ENCODE measurements at regions not wholly inside any gene's neighbourhood (a gene's known extent, or its start where the extent isn't known, plus 50 kb on each side); places are given as distances from the start of the nearest gene placed in this dataset.
"Not testable (repeated sequence)": the region's sequence is repeated elsewhere in the genome, so short reads cannot be mapped to it uniquely, and the experiment has no call there.

DNA sequence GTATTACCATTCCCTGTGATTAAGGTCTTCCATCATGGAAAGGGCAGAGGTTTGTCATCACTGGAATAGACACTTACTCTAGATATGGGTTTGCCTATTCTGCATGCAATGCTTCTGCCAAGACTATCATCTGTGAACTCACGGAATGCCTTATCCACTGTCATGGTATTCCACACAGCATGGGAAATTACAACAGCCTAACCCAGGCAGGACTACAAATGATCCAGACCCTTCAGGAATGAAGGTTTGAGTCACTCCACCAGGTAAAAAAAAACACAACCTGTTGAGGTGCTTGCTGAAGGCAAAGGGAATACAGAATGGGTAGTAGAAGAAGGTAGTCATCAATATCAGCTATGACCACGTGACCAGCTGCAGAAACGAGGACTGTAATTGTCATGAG, 89.0 kb upstream of the RANBP6 start:
- not testable (repeated sequence) for DNase-seq (ENCODE audit: low read depth in 2 of 2)

DNA sequence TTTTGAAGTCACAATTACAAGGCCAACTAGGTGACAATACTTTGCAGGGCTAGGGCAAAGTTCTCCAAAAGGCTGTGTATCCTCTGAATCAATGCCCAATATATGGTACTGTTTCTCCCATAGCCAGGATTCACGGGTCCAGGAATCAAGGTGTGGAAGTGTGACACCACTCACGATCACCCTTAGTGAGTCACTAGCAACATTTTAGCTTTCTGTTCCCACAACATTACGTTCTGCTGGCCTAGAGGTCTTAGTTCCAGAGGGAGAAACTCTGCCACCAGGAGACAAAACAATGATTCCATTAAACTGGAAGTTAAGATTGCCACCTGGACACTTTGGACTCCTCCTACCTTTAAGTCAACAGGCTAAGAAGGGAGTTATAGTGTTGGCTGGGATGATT, 88.5 kb upstream of the RANBP6 start:
- DNase-seq (ENCODE audit: low read depth in 2 of 2), result not testable (repeated sequence)

DNA sequence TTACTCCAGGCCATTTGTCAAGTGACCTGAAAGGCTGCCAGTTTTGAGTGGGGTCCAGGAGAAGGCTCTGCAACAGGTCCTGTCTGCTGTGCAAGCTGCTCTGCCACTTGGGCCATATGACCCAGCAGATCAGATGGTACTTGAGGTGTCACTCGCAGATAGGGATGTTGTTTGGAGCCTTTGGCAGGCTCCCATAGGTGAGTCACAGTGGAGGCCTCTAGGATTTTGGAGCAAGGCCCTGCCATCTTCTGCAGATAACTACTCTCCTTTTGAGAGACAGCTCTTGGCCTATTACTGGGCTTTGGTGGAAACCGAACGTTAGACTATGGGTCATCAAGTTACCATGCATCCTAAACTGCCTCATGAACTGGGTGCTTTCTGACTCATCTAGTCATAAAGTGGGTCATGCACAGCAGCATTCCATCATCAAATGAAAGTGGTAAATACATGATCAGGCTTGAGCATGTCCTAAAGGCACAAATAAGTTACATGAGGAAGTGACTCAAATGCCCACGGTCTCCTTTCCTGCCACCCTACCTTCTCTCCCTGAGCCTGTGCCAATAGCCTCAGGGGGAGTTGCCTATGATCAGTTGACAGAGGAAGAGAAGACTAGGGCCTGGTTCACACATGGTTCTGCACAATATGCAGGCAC, 87.0 kb upstream of the RANBP6 start:
- not testable (repeated sequence) for DNase-seq (ENCODE audit: low read depth in 2 of 2)

DNA sequence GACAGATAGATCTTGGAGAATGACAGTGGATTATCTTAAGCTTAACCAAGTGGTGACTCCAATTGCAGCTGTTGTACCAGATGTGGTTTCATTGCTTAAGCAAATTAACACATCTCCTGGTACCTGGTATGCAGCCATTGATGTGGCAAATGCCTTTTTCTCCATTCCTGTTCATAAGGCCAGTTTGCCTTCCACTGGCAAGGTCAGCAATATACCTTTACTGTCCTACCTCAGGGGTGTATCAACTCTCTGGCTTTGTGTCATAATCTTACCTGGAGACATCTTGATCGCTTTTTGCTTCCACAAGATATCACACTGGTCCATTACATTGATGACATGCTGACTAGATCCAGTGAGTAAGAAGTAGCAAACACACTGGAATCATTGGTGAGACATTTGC, 86.3 kb upstream of the RANBP6 start:
- DNase-seq (ENCODE audit: low read depth in 2 of 2), result not testable (repeated sequence)

DNA sequence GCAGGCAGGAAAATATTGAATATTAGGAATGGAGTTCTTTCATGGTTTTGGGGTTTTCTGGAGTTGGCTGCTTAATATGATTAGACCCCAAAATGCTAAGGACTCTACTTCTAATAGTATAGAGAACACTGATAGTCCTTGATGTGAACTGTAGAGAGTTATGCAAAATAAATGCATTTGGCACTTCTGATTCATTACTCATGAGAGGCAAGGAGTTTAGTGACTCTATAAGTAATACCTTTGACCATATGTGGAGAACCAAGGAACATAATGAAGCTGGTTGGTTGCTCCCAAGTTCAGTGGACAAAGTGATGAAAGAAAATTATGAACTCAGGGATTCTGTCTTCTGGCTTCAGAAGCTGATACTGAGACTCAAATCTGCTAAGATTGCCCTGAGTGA, 83.9 kb upstream of the RANBP6 start:
- DNase-seq (ENCODE audit: low read depth in 2 of 2), result not testable (repeated sequence)

DNA sequence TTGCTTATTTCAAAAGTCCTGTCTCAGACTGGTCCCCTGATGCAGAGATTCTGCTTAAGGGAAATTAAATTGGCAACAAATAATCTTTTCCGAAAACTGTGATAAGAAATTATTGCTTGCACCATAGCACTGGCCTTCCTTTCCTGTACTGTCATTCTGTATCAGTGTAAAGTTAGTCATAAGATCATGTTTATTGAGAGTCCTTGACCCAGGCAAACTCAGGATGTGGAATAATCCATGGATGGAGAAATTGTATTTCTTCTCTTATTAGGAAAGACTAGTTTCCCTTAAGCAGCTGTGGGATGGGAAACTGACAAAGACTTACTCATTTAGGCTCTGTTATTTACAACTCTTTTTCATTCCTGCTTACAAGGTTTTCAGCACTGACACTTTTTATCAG, 83.0 kb upstream of the RANBP6 start:
- DNase-seq (ENCODE audit: low read depth in 2 of 2), result no peak

DNA sequence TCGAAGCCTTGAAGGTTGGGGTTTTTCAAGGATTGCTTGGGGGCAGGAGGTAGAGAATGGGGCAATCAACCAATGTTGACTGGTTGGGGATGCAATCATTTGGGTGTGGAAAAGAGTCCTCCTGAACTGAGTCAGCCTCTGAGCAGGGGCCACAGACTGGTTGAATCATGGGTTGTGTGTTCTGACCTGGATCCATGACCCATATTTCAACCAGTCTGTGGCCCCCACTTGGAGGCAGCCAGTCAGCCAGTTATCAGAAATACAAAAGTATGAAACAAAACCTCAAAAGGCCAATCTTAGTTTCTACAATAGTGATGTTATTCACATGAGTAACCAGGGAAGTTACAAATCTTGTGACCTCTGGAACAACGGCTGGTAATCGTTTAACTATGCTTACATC, 81.4 kb upstream of the RANBP6 start:
- DNase-seq (ENCODE audit: low read depth in 2 of 2), result no peak

DNA sequence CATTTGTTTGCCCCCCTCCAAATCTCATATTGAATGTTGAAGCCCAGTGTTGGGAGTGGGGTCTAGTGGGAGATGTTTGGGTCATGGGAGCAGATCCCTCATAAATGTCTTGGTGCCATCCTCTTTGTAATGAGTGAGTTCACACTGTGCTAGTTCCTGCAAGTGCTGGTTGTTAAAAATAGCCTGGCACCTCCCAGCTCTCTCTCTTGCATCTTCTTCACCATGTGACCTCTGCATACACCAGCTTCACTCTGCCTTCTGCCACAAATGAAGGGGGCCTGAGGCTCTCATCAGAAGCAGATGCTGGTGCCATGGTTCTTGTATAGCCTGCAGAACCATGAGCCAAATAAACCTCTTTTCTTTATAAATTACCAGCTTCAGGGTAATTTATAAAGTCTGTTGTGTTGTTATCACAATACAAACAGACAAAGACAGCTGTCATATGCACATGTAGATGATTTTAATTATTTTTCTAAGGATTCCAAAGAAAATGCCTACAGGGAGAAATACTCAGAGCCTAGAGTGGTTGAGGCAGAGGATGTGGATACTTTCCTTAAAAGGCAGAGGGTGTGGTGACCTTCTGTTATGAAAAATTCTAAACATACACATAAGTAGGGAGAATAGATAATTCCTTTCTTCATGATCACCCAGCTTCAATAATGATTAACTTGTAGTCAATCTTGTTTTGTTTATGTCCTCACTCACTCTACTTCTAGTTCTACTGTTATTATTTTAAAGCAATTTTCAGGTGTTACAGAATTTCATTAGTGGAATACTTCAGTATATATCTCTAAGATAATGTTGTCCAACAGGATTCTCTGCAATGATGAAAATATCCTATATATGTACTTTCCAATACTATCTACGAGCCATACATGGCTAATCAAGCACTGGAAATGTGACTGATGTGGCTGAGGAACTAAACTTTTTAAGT, 75.1 kb upstream of the RANBP6 start:
- no peak for DNase-seq (ENCODE audit: low read depth in 2 of 2)

DNA sequence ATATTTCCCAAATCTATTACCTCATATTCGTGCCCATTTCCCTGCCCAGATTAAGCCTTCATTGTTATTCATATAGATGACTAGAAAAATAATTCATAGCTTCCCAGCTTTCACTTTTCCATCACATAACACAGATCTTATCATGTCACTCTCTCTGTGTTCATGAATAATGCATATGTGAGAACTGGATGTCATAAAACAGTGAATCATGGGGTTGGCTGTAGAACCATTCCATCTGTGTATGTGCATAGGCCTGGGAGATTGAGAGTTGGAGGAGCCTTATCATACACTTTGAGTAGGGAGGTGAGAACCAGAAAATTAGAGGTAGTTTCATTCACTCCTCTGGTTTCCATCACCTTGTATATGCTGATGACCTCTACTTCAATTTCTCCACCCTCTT, 73.9 kb upstream of the RANBP6 start:
- no peak for DNase-seq (ENCODE audit: low read depth in 2 of 2)

DNA sequence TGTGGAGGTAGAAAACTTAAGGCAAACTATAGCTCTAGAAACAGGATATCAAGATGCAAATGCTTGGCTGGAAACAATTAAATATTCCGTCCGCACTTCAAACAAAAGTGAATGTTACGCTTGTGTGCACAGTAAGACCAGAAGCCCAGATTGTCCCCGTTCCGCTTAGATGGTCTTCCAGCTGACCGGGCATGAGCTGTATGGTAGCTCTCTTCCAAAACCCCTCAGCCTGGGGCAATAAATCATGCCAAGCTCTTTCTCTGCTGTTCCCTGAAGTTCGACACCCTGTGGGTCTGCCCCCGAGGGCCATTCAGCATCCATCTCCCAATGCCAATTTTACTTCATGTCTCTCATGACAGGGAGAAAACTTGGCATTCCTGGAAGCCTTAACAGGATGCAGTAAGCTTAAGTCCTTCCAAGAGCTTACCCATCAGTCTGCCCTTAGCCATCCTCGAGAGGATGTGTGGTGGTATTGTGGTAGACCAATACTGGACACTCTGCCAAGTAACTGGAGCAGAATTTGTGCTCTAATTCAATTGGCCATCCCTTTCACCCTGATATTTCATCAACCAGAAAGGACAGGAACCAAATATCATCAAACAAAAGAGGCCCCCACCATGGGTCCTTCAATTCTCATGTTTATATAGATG, 70.7 kb upstream of the RANBP6 start:
- no peak for DNase-seq (ENCODE audit: low read depth in 2 of 2)

DNA sequence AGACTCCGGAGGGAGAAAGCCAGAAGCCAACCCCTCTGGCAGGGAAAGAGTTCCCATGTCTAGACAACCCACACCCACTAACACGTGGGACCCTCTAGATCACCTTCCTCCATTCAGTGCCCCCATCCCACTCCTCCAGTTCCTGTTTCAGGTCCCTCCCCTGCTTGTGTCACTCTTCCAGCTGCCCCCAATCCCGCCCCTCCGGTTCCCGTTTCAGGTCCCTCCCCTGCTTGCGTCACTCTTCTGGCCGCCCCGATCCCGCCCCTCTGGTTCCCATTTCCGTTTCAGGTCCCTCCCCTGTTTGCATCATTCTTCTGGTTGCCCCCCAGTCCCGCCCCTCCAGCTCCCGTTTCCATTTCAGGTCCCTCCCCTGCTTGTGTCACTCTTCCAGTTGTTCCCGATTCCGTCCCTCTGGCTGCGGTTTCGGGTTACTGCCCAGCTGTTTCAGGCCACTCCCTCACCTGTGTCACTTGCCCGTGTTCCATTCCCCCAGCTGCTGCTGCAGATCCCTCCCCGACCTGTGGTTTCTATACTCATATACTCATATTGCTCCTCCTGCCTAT, 64.8 kb upstream of the RANBP6 start:
- DNase-seq (ENCODE audit: low read depth in 2 of 2), result peak; percentile 53 to 64

DNA sequence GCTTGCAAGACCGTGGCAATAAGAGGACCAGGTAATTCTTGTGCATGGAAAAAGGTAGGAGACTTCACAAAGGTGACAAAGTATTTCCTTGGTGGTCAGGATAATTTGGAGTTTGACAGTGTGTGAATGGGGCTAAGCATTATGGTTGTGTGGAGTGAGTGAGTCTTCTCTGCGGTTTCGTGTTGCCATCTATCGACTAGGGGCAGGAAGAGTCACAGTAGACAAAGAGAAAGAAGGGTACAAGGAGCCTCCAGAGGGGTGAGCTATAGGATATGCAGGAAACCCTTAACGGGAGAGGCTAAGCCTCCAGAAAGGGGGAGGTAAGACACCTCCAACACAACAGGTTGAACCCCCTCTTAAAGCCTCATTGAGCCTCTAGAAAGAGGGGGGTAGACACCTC, 64.0 kb upstream of the RANBP6 start:
- no peak for DNase-seq (ENCODE audit: low read depth in 2 of 2)

DNA sequence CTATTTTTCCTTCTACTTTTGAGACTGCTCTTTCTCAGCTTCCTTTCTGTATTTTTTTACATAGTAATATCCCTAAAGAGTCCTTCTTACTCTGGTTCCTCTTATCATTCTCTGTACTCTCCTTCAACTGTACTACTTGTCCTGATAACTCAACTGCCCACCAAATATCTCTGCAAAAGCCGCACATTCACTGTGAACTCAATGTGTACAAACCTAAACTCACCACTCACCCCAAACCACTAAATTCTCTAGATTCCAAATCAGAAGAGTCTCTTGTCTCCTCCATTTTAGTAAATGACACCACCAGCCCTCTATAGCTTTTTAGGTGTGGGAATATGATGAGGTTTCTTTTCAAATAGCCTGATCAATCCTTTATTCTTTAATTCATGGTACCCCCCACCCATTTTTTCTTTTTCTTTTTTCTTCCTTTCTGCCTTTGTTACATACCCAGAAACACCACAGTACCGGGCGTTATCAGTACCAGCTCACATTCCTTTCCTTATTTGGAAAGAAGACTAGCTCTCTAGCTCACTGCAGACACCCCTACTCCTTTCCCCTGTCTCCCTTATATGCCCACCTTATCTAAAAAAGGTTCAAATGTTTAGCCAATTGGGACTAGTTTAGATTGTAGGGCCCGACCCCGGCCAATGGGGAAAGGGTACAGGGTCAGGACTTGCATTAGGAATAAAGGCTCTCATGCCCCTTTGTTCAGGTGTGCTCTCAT, 63.1 kb upstream of the RANBP6 start:
- DNase-seq (ENCODE audit: low read depth in 2 of 2), result no peak

DNA sequence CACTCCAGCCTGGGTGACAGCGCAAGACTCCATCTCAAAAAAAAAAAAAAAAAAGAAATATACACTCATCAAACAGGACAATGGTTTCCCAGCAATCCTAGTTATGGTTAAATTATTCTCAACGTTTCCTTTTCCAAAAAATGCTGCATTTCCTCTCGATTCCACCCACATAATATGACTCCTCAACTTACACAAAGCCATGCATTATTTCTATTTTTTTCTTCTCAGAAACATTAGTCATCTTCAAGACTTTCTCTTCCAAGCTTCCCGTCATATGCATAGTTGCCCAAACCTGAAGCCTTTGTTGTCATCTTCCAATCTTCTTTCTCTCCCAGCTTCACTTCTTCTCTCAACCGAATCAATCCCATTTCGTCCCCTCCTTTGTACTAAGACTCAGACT, 61.4 kb upstream of the RANBP6 start:
- DNase-seq (ENCODE audit: low read depth in 2 of 2), result no peak

DNA sequence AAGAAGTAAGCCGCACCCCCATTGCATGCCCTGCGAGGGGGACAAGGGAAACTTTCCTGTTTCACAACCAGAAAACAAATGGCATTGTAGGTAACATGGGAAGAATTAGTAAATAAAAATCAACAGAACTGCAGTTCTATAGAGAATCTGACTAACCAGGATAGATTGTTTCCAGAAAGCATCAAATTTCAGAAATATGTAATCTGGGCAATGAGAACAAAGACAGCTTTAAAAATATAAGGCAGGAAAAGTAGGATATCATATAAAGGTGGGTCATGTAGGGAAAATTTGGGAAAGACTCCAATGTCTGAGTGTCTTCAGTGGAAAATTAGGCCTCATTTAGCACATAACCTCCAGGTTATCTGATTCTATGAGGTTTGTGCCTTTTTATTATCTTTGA, 58.3 kb upstream of the RANBP6 start:
- no peak for DNase-seq (ENCODE audit: low read depth in 2 of 2)

DNA sequence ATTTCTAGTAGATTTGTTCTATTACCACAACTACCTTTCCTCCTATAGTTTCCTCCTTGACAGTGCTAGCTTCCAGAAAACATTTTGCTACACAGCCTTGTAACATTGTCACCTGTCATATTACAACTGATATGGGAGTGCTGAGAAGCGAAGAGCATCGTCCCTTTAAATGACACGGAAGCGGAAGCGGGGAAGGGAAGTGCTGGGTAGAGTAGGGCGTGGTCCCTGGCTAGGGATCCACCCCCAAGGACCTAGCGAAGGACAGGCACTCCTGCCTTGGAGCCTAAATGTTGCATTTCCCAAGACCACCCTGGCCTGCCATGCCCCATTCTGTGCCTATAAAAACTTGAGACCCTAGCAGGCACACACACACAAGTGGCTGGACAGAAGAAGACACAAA, 57.4 kb upstream of the RANBP6 start:
- DNase-seq (ENCODE audit: low read depth in 2 of 2), result no peak

DNA sequence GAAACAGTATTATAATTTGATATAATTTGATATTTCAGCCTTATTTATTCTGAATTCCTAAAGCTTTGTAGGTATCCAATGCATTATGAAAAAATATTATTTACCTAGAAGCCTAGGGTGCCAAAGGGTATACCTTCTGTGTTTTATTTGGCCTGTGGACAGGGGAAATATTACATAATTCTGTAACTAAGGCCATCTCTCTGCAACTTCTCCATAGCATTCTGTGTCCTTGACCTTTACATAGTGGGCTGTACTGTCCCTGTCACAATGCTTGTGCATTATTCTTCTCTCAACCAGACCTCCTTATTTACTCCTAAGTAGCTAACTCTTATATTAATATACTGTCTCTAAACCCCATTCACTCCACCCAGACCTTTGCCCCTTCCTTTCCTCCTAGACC, 57.0 kb upstream of the RANBP6 start:
- no peak for DNase-seq (ENCODE audit: low read depth in 2 of 2)

DNA sequence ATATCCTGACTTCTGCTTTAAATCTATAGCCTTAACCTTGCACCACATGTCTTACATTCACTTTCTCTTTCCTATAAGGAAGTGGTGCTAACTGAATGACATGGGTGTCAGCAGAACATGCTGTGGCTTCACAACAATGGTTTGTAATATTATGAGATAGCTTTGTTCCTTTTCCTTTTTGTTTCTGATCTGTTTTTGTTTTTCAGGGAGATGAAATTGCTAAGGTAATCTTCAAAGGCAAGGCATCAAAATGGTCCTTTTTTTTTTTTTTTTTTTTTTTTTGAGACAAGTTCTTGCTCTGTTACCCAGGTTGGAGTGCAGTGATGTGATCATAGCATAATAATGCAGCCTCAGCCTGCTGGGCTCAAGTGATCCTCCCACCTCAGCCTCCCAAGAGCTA, 53.6 kb upstream of the RANBP6 start:
- DNase-seq (ENCODE audit: low read depth in 2 of 2), result no peak

DNA sequence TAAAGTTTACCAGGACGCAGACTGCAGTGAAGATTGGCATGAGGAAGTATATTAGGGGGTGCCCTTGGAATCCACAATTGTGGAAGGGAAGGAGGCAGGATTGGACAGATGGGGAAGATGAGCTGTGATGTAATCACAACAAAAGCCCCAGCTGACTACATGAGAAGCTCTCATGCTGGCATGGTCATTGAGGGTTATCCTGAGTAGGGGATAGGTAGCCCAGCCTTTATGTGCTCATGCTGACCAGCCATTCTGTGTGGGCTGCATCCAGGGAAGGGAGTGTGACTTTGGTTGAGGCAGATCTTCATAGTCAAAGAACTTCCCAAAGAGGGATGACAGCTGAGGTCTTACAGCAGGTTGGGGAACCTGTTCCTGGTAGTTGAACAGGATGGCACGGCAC, 52.0 kb upstream of the RANBP6 start:
- no peak for DNase-seq (ENCODE audit: low read depth in 2 of 2)

Data from activated CD8-positive, alpha-beta memory T cell treated with anti-CD3 and anti-CD28 coated beads for 4 hours (primary cell).